Endothelial cell of umbilical vein (primary cell): ENCODE measurements at regions not wholly inside any gene's neighbourhood (a gene's known extent, or its start where the extent isn't known, plus 50 kb on each side); places are given as distances from the start of the nearest gene placed in this dataset.

Experiments
- CTCF ChIP-seq, 2 donors: IDR thresholded peaks; 1 replicate in 1 of 2; 2 replicates in 1 of 2; pipeline ENCODE4 v1.5.1; 2011; ENCODE audit warnings: low read length in 2 of 2, mild to moderate bottlenecking in 2 of 2, moderate library complexity in 2 of 2, control low read depth in 1 of 2, inconsistent platforms in 1 of 2, low read depth in 1 of 2; ENCODE audit not compliant: insufficient read depth in 1 of 2; ENCODE audit errors: extremely low read depth in 1 of 2
- GATA2 ChIP-seq: IDR thresholded peaks from 2 replicates; pipeline ENCODE4 v1.7.0; 2011; ENCODE audit warnings: low read depth, mild to moderate bottlenecking, moderate library complexity, mixed read lengths, low read length; ENCODE audit not compliant: insufficient read length, insufficient read depth
- MAX ChIP-seq: IDR thresholded peaks from 2 replicates; pipeline ENCODE4 v1.6.1; 2011; ENCODE audit not compliant: insufficient read depth, insufficient read length
- POLR2A ChIP-seq: IDR thresholded peaks from 2 replicates; pipeline ENCODE4 v1.6.1; 2012; ENCODE audit warnings: low read depth, mild to moderate bottlenecking, control low read depth, low read length

GRCh38 chr18:2395427-2396161 lies 175.7 kb downstream of the METTL4 start:
- TF ChIP-seq CTCF (IDR thresholded peaks at IDR 0.05; ENCODE audit: extremely low read depth in 1 of 2, insufficient read depth in 1 of 2, low read depth in 1 of 2, low read length in 2 of 2) (no peak), GATA2 (no peak), MAX (no peak), POLR2A (no peak)
